BE2C (cell line): ENCODE measurements at regions not wholly inside any gene's neighbourhood (a gene's known extent, or its start where the extent isn't known, plus 50 kb on each side); places are given as distances from the start of the nearest gene placed in this dataset.

Experiments used
- DNase-seq: peaks from one replicate; pipeline ENCODE4 v3.0.0-alpha.2; 2020
- H3K27me3 ChIP-seq: fragments of 250-450 bp; sonication (Bioruptor Pico); 2 replicates; pipeline ENCODE4 v1.5.1; 2020; ENCODE audit warnings: mild to moderate bottlenecking
- H3K36me3 ChIP-seq: fragments of 250-450 bp; sonication (Bioruptor Pico); 2 replicates; pipeline ENCODE4 v1.5.1; 2020; ENCODE audit warnings: mild to moderate bottlenecking
- H3K4me1 ChIP-seq: fragments of 250-450 bp; sonication (Bioruptor Pico); 2 replicates; pipeline ENCODE4 v1.5.1; 2020
- H3K4me3 ChIP-seq: 2 replicates; pipeline ENCODE4 v1.5.1; 2011; ENCODE audit warnings: low read depth, low read length
- H3K9me3 ChIP-seq: fragments of 250-450 bp; sonication (Bioruptor Pico); 2 replicates; pipeline ENCODE4 v1.5.1; 2020
- CTCF ChIP-seq: IDR thresholded peaks from 2 replicates; pipeline ENCODE4 v1.5.1; 2012; ENCODE audit warnings: mild to moderate bottlenecking, low read depth, low read length

DNA sequence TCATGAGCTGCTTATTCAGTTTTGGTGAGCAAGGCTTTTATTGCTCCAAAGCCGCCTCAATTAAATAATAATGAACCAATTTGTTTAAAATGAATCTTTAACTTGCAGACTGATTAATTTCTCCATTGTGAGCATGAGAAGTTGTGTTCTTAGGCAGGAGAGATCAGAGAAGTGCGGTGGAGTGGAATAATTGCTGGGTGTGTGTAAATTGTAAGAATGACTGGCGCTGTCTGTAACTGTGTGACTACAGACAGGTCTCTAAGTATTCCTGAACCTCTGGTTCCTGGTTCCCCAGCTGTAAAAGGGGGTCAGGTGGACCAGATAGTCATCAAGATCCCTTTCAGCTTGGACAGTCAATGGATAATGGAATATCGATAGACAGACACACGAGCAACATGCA lies 98.0 kb upstream of the EFEMP1 start:
- H3K4me3 ChIP-seq, result no peak overlapping the region
- peaks cover 7% of the 10 kb centered on the region for H3K4me1 ChIP-seq
- TF ChIP-seq CTCF, result no peak
- H3K27me3 ChIP-seq, result no peaks in the 10 kb centered on the region
- H3K9me3 ChIP-seq, result no peaks in the 10 kb centered on the region
- no peaks in the 10 kb centered on the region for H3K36me3 ChIP-seq
- DNase-seq, result no peak

DNA sequence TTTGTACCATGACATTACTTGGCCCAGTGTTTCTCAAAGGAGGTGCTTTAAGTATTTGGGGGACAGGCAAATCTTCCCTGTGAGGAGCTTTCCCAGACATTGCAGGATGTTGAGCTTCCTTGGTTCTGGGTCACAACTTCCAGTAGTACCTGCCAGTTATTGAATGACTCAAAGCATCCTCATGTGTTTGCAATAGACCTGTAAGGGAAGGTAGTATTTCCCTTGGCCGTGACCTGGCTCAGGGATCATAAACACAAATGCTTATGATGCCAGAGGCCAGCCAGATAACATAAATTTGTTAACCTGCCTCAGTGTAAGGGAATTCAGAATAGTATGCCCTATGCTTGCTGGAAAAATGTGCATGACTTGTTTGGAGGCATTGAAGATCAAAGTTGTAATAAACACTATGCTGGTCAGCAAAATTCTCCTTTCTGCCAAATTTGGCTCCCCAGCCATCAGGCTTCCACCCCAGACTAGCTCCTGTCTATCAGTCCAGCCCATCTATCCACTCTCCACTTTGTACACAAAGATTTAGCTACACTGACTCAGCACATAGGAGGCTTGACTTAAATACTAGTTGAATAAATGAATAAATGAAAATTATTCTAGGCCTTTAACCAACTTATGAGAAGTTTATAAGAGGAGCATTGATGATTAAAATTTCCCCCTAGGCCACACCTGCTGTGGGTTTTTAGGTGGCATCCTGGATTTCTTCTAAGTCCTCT lies 102.0 kb upstream of the EFEMP1 start:
- DNase-seq, result no peak
- H3K4me3 ChIP-seq, result no peak overlapping the region
- no peaks in the 10 kb centered on the region for H3K9me3 ChIP-seq
- TF ChIP-seq CTCF, result no peak
- H3K4me1 ChIP-seq, result peaks cover 3% of the 10 kb centered on the region
- no peaks in the 10 kb centered on the region for H3K27me3 ChIP-seq
- no peaks in the 10 kb centered on the region for H3K36me3 ChIP-seq

- Histone ChIP-seq H3K4me1 (no peaks in the 10 kb centered on the region; the same call in none of the 2 replicates), H3K36me3 (no peaks in the 10 kb centered on the region), H3K27me3 (no peaks in the 10 kb centered on the region), H3K4me3 (no peak overlapping the region), H3K9me3 (no peaks in the 10 kb centered on the region)
- no peak for TF ChIP-seq CTCF
- no peak for DNase-seq
Measured at GRCh38 chr2:56026828-56027227, 103.2 kb upstream of the EFEMP1 start.

GRCh38 chr2:56030062-56030461 lies 106.5 kb upstream of the EFEMP1 start:
- H3K4me3 ChIP-seq, result no peak overlapping the region
- H3K9me3 ChIP-seq, result no peaks in the 10 kb centered on the region
- DNase-seq, result no peak
- H3K4me1 ChIP-seq, result no peaks in the 10 kb centered on the region; the same call in none of the 2 replicates
- H3K36me3 ChIP-seq, result no peaks in the 10 kb centered on the region
- H3K27me3 ChIP-seq, result no peaks in the 10 kb centered on the region
- no peak for TF ChIP-seq CTCF

DNA sequence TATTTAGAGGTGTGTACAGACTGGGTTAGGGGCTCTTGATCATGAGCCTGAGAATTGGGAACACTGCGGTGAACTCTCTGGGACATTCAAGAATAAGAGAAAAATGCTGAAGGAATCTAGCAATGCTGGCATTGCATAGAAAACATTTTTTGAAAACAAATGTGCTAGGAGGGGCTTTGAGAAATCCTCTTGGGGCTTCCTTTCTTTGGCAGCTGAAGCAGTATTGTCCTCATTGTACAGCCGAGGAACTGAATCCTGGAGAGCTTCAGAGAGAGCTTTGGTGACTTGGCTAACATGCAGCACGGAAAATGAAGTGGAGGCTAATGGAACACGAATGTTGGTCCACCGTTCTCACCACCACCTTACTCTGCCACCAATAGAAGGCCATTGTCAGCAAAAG lies 107.3 kb upstream of the EFEMP1 start:
- no peak for TF ChIP-seq CTCF
- Histone ChIP-seq H3K4me3 (no peak overlapping the region), H3K27me3 (no peaks in the 10 kb centered on the region), H3K4me1 (no peaks in the 10 kb centered on the region; the same call in none of the 2 replicates), H3K9me3 (no peaks in the 10 kb centered on the region), H3K36me3 (no peaks in the 10 kb centered on the region)
- no peak for DNase-seq

GRCh38 chr2:56034258-56034657 lies 110.7 kb upstream of the EFEMP1 start:
- H3K4me1 ChIP-seq, result no peaks in the 10 kb centered on the region; the same call in 1 of the 2 replicates
- no peaks in the 10 kb centered on the region for H3K36me3 ChIP-seq
- H3K9me3 ChIP-seq, result no peaks in the 10 kb centered on the region
- DNase-seq, result no peak
- no peaks in the 10 kb centered on the region for H3K27me3 ChIP-seq
- TF ChIP-seq CTCF, result no peak
- no peak overlapping the region for H3K4me3 ChIP-seq
